Panc1 (cell line): ENCODE measurements at regions not wholly inside any gene's neighbourhood (a gene's known extent, or its start where the extent isn't known, plus 50 kb on each side); places are given as distances from the start of the nearest gene placed in this dataset.

Source experiments
- ATAC-seq: fragments of 200-7000 bp; cut with Tn5 transposase; 2 replicates; pipeline ENCODE4 v1.9.1; 2020; ENCODE audit warnings: mild to moderate bottlenecking, moderate library complexity
- BruUV-seq: library from RNA; stranded (reverse); fragments of 400-500 nt; replicated peaks from 2 replicates; lab custom pipeline; 2021; lab: Mats Ljungman, UMichigan
- CTCF ChIA-PET: fragments of 300-600 bp; sonication (Branson Sonifier 250); formaldehyde crosslinking; loops from one replicate; lab custom pipeline; 2022; ENCODE audit warnings: antibody characterized with exemption; lab: Charles Lee
- POLR2A ChIA-PET: fragments of 300-600 bp; sonication (Branson Sonifier 250); formaldehyde crosslinking; loops from one replicate; lab custom pipeline; 2022; ENCODE audit warnings: antibody characterized with exemption; lab: Charles Lee
- DNase-seq: peaks from one replicate; pipeline ENCODE4 v3.0.0-alpha.2; 2010; ENCODE audit warnings: low read depth, low spot score
- H3K27ac ChIP-seq: 2 replicates; pipeline ENCODE4 v1.5.1; 2011; ENCODE audit warnings: mild to moderate bottlenecking, low read length, inconsistent platforms
- H3K27me3 ChIP-seq: fragments of 200-500 bp; sonication (Bioruptor generic); 2 replicates; pipeline ENCODE4 v1.6.0; 2014; ENCODE audit warnings: low read length, inconsistent platforms; ENCODE audit not compliant: control insufficient read depth, insufficient read depth
- H3K36me3 ChIP-seq: fragments of 200-500 bp; sonication (Bioruptor generic); 2 replicates; pipeline ENCODE4 v1.5.1; 2014; ENCODE audit warnings: inconsistent platforms, mild to moderate bottlenecking, low read length, moderate library complexity; ENCODE audit not compliant: control insufficient read depth, insufficient read depth
- H3K4me1 ChIP-seq: 2 replicates; pipeline ENCODE4 v1.5.1; 2011; ENCODE audit warnings: inconsistent platforms, mild to moderate bottlenecking, low read length, moderate library complexity; ENCODE audit not compliant: control insufficient read depth, insufficient read depth
- H3K4me3 ChIP-seq, 2 experiments: 2 replicates each; pipeline ENCODE4 v1.5.1; 2011 to 2012; ENCODE audit warnings: low read depth in 2 of 2, low read length in 2 of 2, mild to moderate bottlenecking in 2 of 2, inconsistent platforms in 1 of 2, moderate library complexity in 1 of 2
- H3K9me3 ChIP-seq: fragments of 200-500 bp; sonication (Bioruptor generic); 2 replicates; pipeline ENCODE4 v1.5.1; 2014; ENCODE audit warnings: low read depth, mild to moderate bottlenecking, inconsistent platforms, low read length, moderate library complexity; ENCODE audit not compliant: control insufficient read depth, insufficient read depth
- CTCF ChIP-seq: fragments of 450-650 bp; IDR thresholded peaks from 2 replicates; pipeline ENCODE4 v1.5.1; 2017; ENCODE audit warnings: mild to moderate bottlenecking
- POLR2AphosphoS5 ChIP-seq: IDR thresholded peaks from 2 replicates; pipeline ENCODE4 v1.6.1; 2012; ENCODE audit warnings: mild to moderate bottlenecking, low read depth, low read length, moderate library complexity
- REST ChIP-seq, 2 experiments: IDR thresholded peaks; 2 replicates each; pipeline ENCODE4 v1.6.1; 2011 to 2012; ENCODE audit warnings: low read depth in 2 of 2, control low read depth in 1 of 2, low read length in 1 of 2, mild to moderate bottlenecking in 1 of 2, moderate library complexity in 1 of 2; ENCODE audit not compliant: insufficient read depth in 1 of 2
- SIN3A ChIP-seq: IDR thresholded peaks from 2 replicates; pipeline ENCODE4 v1.6.1; 2012; ENCODE audit warnings: low read depth, mild to moderate bottlenecking, low read length, moderate library complexity, borderline replicate concordance; ENCODE audit not compliant: insufficient read depth
- TCF7L2 ChIP-seq: IDR thresholded peaks from 2 replicates; pipeline ENCODE4 v1.6.1; 2011; ENCODE audit warnings: mild to moderate bottlenecking, low read depth, low read length, inconsistent platforms
- in situ Hi-C: cut with HindIII; loops from 2 replicates; pipeline ENCODE4 v1.10.0; 2016; ENCODE audit warnings: low sequenced_read_pairs, low pct_unique_long_range_greater_than_20kb
- intact Hi-C: fragments of 100-400 bp; cut with micrococcal nuclease; formaldehyde crosslinking; loops from one replicate; pipeline ENCODE4 v1.10.0; 2022; ENCODE audit not compliant: unreplicated experiment

- ChIA-PET POLR2A (no interaction called here), CTCF (no interaction called here)
- no TSS peak for BruUV-seq
- no peaks in the 10 kb centered on the region for H3K4me1 ChIP-seq
- in situ Hi-C loops (no loop called here), intact Hi-C loops (loop anchor here (5.0 kb wide), 1 partner anchor 300 kb away; no protein-coding TSS in a partner anchor)
- no peak overlapping the region for H3K27ac ChIP-seq
- TF ChIP-seq POLR2AphosphoS5 (no peak), SIN3A (no peak), CTCF (no peak), TCF7L2 (no peak), REST (IDR thresholded peaks at IDR 0.05; ENCODE audit: insufficient read depth in 1 of 2, low read depth in 2 of 2, low read length in 1 of 2) (no peak)
- H3K27me3 ChIP-seq: no peaks in the 10 kb centered on the region
- H3K4me3 ChIP-seq: no peak overlapping the region
- DNase-seq: no peak
- no peaks in the 10 kb centered on the region for H3K36me3 ChIP-seq
- ATAC-seq: no peak
- no peaks in the 10 kb centered on the region for H3K9me3 ChIP-seq
These were observed 378.5 kb downstream of the ADGRD1 start for GRCh38 chr12:131332224-131332623.

GRCh38 chr12:131333136-131333535 lies 377.8 kb upstream of the SFSWAP start:
- no peak for DNase-seq
- Histone ChIP-seq H3K36me3 (no peaks in the 10 kb centered on the region), H3K9me3 (no peaks in the 10 kb centered on the region), H3K4me3 (no peak overlapping the region), H3K27ac (no peak overlapping the region), H3K27me3 (no peaks in the 10 kb centered on the region), H3K4me1 (no peaks in the 10 kb centered on the region)
- POLR2A ChIA-PET: no interaction called here
- in situ Hi-C loops (no loop called here), intact Hi-C loops (loop anchor here (5.0 kb wide), 1 partner anchor 299 kb away; no protein-coding TSS in a partner anchor)
- no peak for TF ChIP-seq REST (IDR thresholded peaks at IDR 0.05; ENCODE audit: insufficient read depth in 1 of 2, low read depth in 2 of 2, low read length in 1 of 2)
- TF ChIP-seq TCF7L2: no peak
- no peak for TF ChIP-seq SIN3A
- CTCF ChIA-PET: no interaction called here
- no TSS peak for BruUV-seq
- no peak for ATAC-seq
